DND-41 (cell line): ENCODE measurements at regions not wholly inside any gene's neighbourhood (a gene's known extent, or its start where the extent isn't known, plus 50 kb on each side); places are given as distances from the start of the nearest gene placed in this dataset.

Experiments
- CTCF ChIP-seq: IDR thresholded peaks from 2 replicates; pipeline ENCODE4 v1.5.1; 2012; ENCODE audit warnings: borderline replicate concordance, low read length, moderate library complexity, mild to moderate bottlenecking; ENCODE audit not compliant: poor library complexity, severe bottlenecking; ENCODE audit errors: extremely low read depth
- EZH2 ChIP-seq: IDR thresholded peaks from 3 replicates; pipeline ENCODE4 v1.6.1; 2012; ENCODE audit warnings: borderline replicate concordance, low read depth, mild to moderate bottlenecking, moderate library complexity, low read length, inconsistent platforms; ENCODE audit not compliant: severe bottlenecking

- TF ChIP-seq CTCF (no peak), EZH2 (no peak)
These were observed 124.7 kb upstream of the TNRC6C start for GRCh38 chr17:77833769-77834168.
